ENCODE measurements at regions not wholly inside any gene's neighbourhood (a gene's known extent, or its start where the extent isn't known, plus 50 kb on each side); places are given as distances from the start of the nearest gene placed in this dataset.

GRCh38 chr5:56671571-56671970, 143.8 kb upstream of the MAP3K1 start:
- no peak overlapping the region for H3K4me3 ChIP-seq
- no peaks in the 10 kb centered on the region for H3K27me3 ChIP-seq (replicated peaks; ENCODE audit: insufficient read depth)
- H3K9me3 ChIP-seq: no peaks in the 10 kb centered on the region
- no peak overlapping the region for H3K27ac ChIP-seq
- ATAC-seq (ENCODE audit: insufficient number of reproducible peaks, low FRiP score, low read depth) (no peak), DNase-seq (ENCODE audit: low spot score) (no peak)
- H3K4me1 ChIP-seq (ENCODE audit: control insufficient read depth in 1 of 2, low read depth in 2 of 2): no peaks in the 10 kb centered on the region
- H3K36me3 ChIP-seq: no peaks in the 10 kb centered on the region
- TF ChIP-seq, protein P1, sequence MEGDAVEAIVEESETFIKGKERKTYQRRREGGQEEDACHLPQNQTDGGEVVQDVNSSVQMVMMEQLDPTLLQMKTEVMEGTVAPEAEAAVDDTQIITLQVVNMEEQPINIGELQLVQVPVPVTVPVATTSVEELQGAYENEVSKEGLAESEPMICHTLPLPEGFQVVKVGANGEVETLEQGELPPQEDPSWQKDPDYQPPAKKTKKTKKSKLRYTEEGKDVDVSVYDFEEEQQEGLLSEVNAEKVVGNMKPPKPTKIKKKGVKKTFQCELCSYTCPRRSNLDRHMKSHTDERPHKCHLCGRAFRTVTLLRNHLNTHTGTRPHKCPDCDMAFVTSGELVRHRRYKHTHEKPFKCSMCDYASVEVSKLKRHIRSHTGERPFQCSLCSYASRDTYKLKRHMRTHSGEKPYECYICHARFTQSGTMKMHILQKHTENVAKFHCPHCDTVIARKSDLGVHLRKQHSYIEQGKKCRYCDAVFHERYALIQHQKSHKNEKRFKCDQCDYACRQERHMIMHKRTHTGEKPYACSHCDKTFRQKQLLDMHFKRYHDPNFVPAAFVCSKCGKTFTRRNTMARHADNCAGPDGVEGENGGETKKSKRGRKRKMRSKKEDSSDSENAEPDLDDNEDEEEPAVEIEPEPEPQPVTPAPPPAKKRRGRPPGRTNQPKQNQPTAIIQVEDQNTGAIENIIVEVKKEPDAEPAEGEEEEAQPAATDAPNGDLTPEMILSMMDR (IDR thresholded peaks at IDR 0.05): no peak

- Histone ChIP-seq H3K4me1 (ENCODE audit: control insufficient read depth in 1 of 2, low read depth in 2 of 2) (no peaks in the 10 kb centered on the region), H3K27ac (no peak overlapping the region)
- ATAC-seq (ENCODE audit: insufficient number of reproducible peaks, low FRiP score, low read depth): no peak
Measured at GRCh38 chr5:56670916-56671315, 144.4 kb upstream of the MAP3K1 start.

GRCh38 chr5:56669534-56670483, 145.5 kb upstream of the MAP3K1 start:
- Histone ChIP-seq H3K36me3 (no peaks in the 10 kb centered on the region), H3K27ac (peak overlapping the region in 1 of 2 donors; percentile 14), H3K27me3 (replicated peaks; ENCODE audit: insufficient read depth) (no peaks in the 10 kb centered on the region), H3K4me1 (ENCODE audit: control insufficient read depth in 1 of 2, low read depth in 2 of 2) (no peaks in the 10 kb centered on the region), H3K9me3 (no peaks in the 10 kb centered on the region), H3K4me3 (no peak overlapping the region)
- TF ChIP-seq, protein P1 (IDR thresholded peaks at IDR 0.05): no peak
- no peak for DNase-seq (ENCODE audit: low spot score)
- ATAC-seq (ENCODE audit: insufficient number of reproducible peaks, low FRiP score, low read depth): no peak

More at GRCh38 chr5:56670916-56671315, 144.4 kb upstream of the MAP3K1 start:
- no peaks in the 10 kb centered on the region for H3K9me3 ChIP-seq
- H3K4me3 ChIP-seq: no peak overlapping the region
- no peaks in the 10 kb centered on the region for H3K27me3 ChIP-seq (replicated peaks; ENCODE audit: insufficient read depth)
- no peaks in the 10 kb centered on the region for H3K36me3 ChIP-seq
- DNase-seq (ENCODE audit: low spot score): no peak
- TF ChIP-seq, protein P1 (IDR thresholded peaks at IDR 0.05): no peak

GRCh38 chr5:56668996-56669395, 146.4 kb upstream of the MAP3K1 start:
- no peak overlapping the region for H3K4me3 ChIP-seq
- H3K9me3 ChIP-seq: no peaks in the 10 kb centered on the region
- H3K27me3 ChIP-seq (replicated peaks; ENCODE audit: insufficient read depth): no peaks in the 10 kb centered on the region
- no peak overlapping the region for H3K27ac ChIP-seq
- H3K36me3 ChIP-seq: no peaks in the 10 kb centered on the region
- TF ChIP-seq, protein P1 (IDR thresholded peaks at IDR 0.05): no peak
- DNase-seq (ENCODE audit: low spot score) (no peak), ATAC-seq (ENCODE audit: insufficient number of reproducible peaks, low FRiP score, low read depth) (no peak)
- H3K4me1 ChIP-seq (ENCODE audit: control insufficient read depth in 1 of 2, low read depth in 2 of 2): no peaks in the 10 kb centered on the region

GRCh38 chr5:56667692-56668091, 147.7 kb upstream of the MAP3K1 start:
- Histone ChIP-seq H3K9me3 (no peaks in the 10 kb centered on the region), H3K36me3 (no peaks in the 10 kb centered on the region), H3K27ac (no peak overlapping the region), H3K27me3 (replicated peaks; ENCODE audit: insufficient read depth) (no peaks in the 10 kb centered on the region), H3K4me1 (ENCODE audit: control insufficient read depth in 1 of 2, low read depth in 2 of 2) (no peaks in the 10 kb centered on the region), H3K4me3 (no peak overlapping the region)
- ATAC-seq (ENCODE audit: insufficient number of reproducible peaks, low FRiP score, low read depth) (no peak), DNase-seq (ENCODE audit: low spot score) (no peak)
- TF ChIP-seq, protein P1 (IDR thresholded peaks at IDR 0.05): no peak

Data from thoracic aorta (tissue), 2 donors.